Breast epithelium (tissue), 4 donors: ENCODE measurements at regions not wholly inside any gene's neighbourhood (a gene's known extent, or its start where the extent isn't known, plus 50 kb on each side); places are given as distances from the start of the nearest gene placed in this dataset.

Experiments
- DNase-seq, 2 donors: peaks; one replicate each; pipeline ENCODE4 v3.0.0-alpha.2; 2019; ENCODE audit warnings: low spot score in 2 of 2
- H3K27ac ChIP-seq, 2 donors: fragments of 200-600 bp; sonication (generic) in 1 of 2; one replicate each; pipeline ENCODE4 v1.5.1; 2016 to 2019; ENCODE audit warnings: mild to moderate bottlenecking in 1 of 2
- H3K27me3 ChIP-seq, 2 donors: fragments of 200-600 bp; sonication (generic) in 1 of 2; one replicate each; pipeline versions ENCODE4 v1.5.1 to v1.6.0; 2017 to 2019; ENCODE audit warnings: control low read depth in 1 of 2, mild to moderate bottlenecking in 1 of 2
- H3K36me3 ChIP-seq: fragments of 200-600 bp; one replicate; pipeline ENCODE4 v1.5.1; 2019
- H3K4me1 ChIP-seq, 2 donors: fragments of 200-600 bp; sonication (generic); one replicate each; pipeline ENCODE4 v1.5.1; 2016 to 2019; ENCODE audit warnings: control low read depth in 1 of 2
- H3K4me3 ChIP-seq, 3 donors: fragments of 200-600 bp; sonication (generic); 1 replicate in 2 of 3; 2 replicates in 1 of 3; pipeline ENCODE4 v1.5.1; 2016 to 2019; ENCODE audit warnings: mild to moderate bottlenecking in 3 of 3, moderate library complexity in 2 of 3
- H3K9me3 ChIP-seq, 2 donors: fragments of 200-600 bp; sonication (generic) in 1 of 2; one replicate each; pipeline ENCODE4 v1.5.1; 2016 to 2019; ENCODE audit warnings: control low read depth in 1 of 2
- CTCF ChIP-seq, 3 donors: fragments of 450-650 bp; IDR thresholded peaks; one replicate each; pipeline ENCODE4 v1.5.1; 2016 to 2017; ENCODE audit warnings: antibody characterized with exemption in 3 of 3, mild to moderate bottlenecking in 3 of 3, moderate library complexity in 3 of 3
- POLR2A ChIP-seq: fragments of 450-650 bp; IDR thresholded peaks from one replicate; pipeline ENCODE4 v1.6.1; 2016; ENCODE audit warnings: antibody characterized with exemption, mild to moderate bottlenecking, moderate library complexity
- POLR2AphosphoS5 ChIP-seq, 3 donors: sonication (generic); formaldehyde crosslinking; IDR thresholded peaks; one replicate each; pipeline ENCODE4 v1.6.1; 2017; ENCODE audit warnings: antibody characterized with exemption in 3 of 3
- intact Hi-C: fragments of 100-400 bp; cut with DNase I; formaldehyde crosslinking; loops from one replicate; pipeline ENCODE4 v1.15.1; 2023; ENCODE audit warnings: low total_unique reads

GRCh38 chr4:29927895-29928294 lies 792.3 kb upstream of the PCDH7 start:
- TF ChIP-seq POLR2AphosphoS5 (IDR thresholded peaks at IDR 0.05) (no peak), CTCF (IDR thresholded peaks at IDR 0.05) (no peak), POLR2A (no peak)
- Histone ChIP-seq H3K9me3 (no peaks in the 10 kb centered on the region), H3K27ac (no peak overlapping the region), H3K27me3 (no peaks in the 10 kb centered on the region), H3K4me1 (no peaks in the 10 kb centered on the region), H3K4me3 (no peak overlapping the region), H3K36me3 (no peaks in the 10 kb centered on the region)
- intact Hi-C loops = no loop called here
- DNase-seq = no peak

GRCh38 chr4:29948451-29948850 lies 771.7 kb upstream of the PCDH7 start:
- no peak overlapping the region for H3K27ac ChIP-seq
- intact Hi-C loops = no loop called here
- no peak overlapping the region for H3K4me3 ChIP-seq
- no peaks in the 10 kb centered on the region for H3K27me3 ChIP-seq
- H3K4me1 ChIP-seq = no peaks in the 10 kb centered on the region
- no peaks in the 10 kb centered on the region for H3K36me3 ChIP-seq
- TF ChIP-seq CTCF (IDR thresholded peaks at IDR 0.05) = no peak
- TF ChIP-seq POLR2A = no peak
- DNase-seq = no peak
- no peaks in the 10 kb centered on the region for H3K9me3 ChIP-seq

GRCh38 chr4:29948858-29949257 lies 771.3 kb upstream of the PCDH7 start:
- Histone ChIP-seq H3K4me1 (no peaks in the 10 kb centered on the region), H3K9me3 (no peaks in the 10 kb centered on the region), H3K27me3 (no peaks in the 10 kb centered on the region), H3K36me3 (no peaks in the 10 kb centered on the region), H3K27ac (no peak overlapping the region), H3K4me3 (no peak overlapping the region)
- TF ChIP-seq POLR2AphosphoS5 (IDR thresholded peaks at IDR 0.05) = no peak
- TF ChIP-seq POLR2A = no peak
- no peak for TF ChIP-seq CTCF (IDR thresholded peaks at IDR 0.05)
- DNase-seq = no peak
- intact Hi-C loops = no loop called here

- no peak for TF ChIP-seq CTCF (IDR thresholded peaks at IDR 0.05)
- TF ChIP-seq POLR2A = no peak
- no peak for TF ChIP-seq POLR2AphosphoS5 (IDR thresholded peaks at IDR 0.05)
These were observed 753.8 kb upstream of the PCDH7 start for GRCh38 chr4:29966386-29966785.

GRCh38 chr4:29970626-29971025 lies 749.5 kb upstream of the PCDH7 start:
- Histone ChIP-seq H3K27me3 (no peaks in the 10 kb centered on the region), H3K9me3 (no peaks in the 10 kb centered on the region), H3K27ac (no peak overlapping the region), H3K4me1 (no peaks in the 10 kb centered on the region), H3K4me3 (no peak overlapping the region), H3K36me3 (no peaks in the 10 kb centered on the region)
- intact Hi-C loops = no loop called here
- DNase-seq = no peak
- TF ChIP-seq POLR2AphosphoS5 (IDR thresholded peaks at IDR 0.05) = no peak
- no peak for TF ChIP-seq POLR2A
- TF ChIP-seq CTCF (IDR thresholded peaks at IDR 0.05) = no peak

More at GRCh38 chr4:29966386-29966785, 753.8 kb upstream of the PCDH7 start:
- no peaks in the 10 kb centered on the region for H3K27me3 ChIP-seq
- no peak overlapping the region for H3K4me3 ChIP-seq
- no peaks in the 10 kb centered on the region for H3K9me3 ChIP-seq
- no peak overlapping the region for H3K27ac ChIP-seq
- no peaks in the 10 kb centered on the region for H3K36me3 ChIP-seq
- DNase-seq = no peak
- intact Hi-C loops = no loop called here
- H3K4me1 ChIP-seq = no peaks in the 10 kb centered on the region
